BE2C (cell line): ENCODE measurements at regions not wholly inside any gene's neighbourhood (a gene's known extent, or its start where the extent isn't known, plus 50 kb on each side); places are given as distances from the start of the nearest gene placed in this dataset.
"Not testable (repeated sequence)": the region's sequence is repeated elsewhere in the genome, so short reads cannot be mapped to it uniquely, and the experiment has no call there.

Experiments
- DNase-seq: peaks from one replicate; pipeline ENCODE4 v3.0.0-alpha.2; 2020
- H3K27me3 ChIP-seq: fragments of 250-450 bp; sonication (Bioruptor Pico); 2 replicates; pipeline ENCODE4 v1.5.1; 2020; ENCODE audit warnings: mild to moderate bottlenecking
- H3K36me3 ChIP-seq: fragments of 250-450 bp; sonication (Bioruptor Pico); 2 replicates; pipeline ENCODE4 v1.5.1; 2020; ENCODE audit warnings: mild to moderate bottlenecking
- H3K4me1 ChIP-seq: fragments of 250-450 bp; sonication (Bioruptor Pico); 2 replicates; pipeline ENCODE4 v1.5.1; 2020
- H3K4me3 ChIP-seq: 2 replicates; pipeline ENCODE4 v1.5.1; 2011; ENCODE audit warnings: low read depth, low read length
- H3K9me3 ChIP-seq: fragments of 250-450 bp; sonication (Bioruptor Pico); 2 replicates; pipeline ENCODE4 v1.5.1; 2020

GRCh38 chr22:11017108-11017507, 4510.9 kb upstream of the OR11H1 start:
- H3K27me3 ChIP-seq, H3K4me3 ChIP-seq, H3K9me3 ChIP-seq, H3K4me1 ChIP-seq, H3K36me3 ChIP-seq, DNase-seq: not testable (repeated sequence)

- not testable (repeated sequence) for H3K27me3 ChIP-seq, H3K4me3 ChIP-seq, H3K4me1 ChIP-seq, H3K9me3 ChIP-seq, H3K36me3 ChIP-seq, DNase-seq
Measured at GRCh38 chr22:11020522-11020921, 4507.5 kb upstream of the OR11H1 start.

- not testable (repeated sequence) for H3K4me1 ChIP-seq, H3K27me3 ChIP-seq, H3K4me3 ChIP-seq, H3K36me3 ChIP-seq, DNase-seq, H3K9me3 ChIP-seq
Measured at GRCh38 chr22:11026541-11026940, 4501.5 kb upstream of the OR11H1 start.

GRCh38 chr22:11027064-11027463, 4500.9 kb upstream of the OR11H1 start:
- H3K9me3 ChIP-seq, result not testable (repeated sequence)

GRCh38 chr22:11027532-11027931, 4500.5 kb upstream of the OR11H1 start:
- H3K36me3 ChIP-seq, H3K27me3 ChIP-seq, H3K4me3 ChIP-seq, H3K4me1 ChIP-seq, DNase-seq: not testable (repeated sequence)
- peaks cover 11% of the 10 kb centered on the region for H3K9me3 ChIP-seq

More at GRCh38 chr22:11027064-11027463, 4500.9 kb upstream of the OR11H1 start:
- H3K4me1 ChIP-seq, H3K27me3 ChIP-seq, H3K36me3 ChIP-seq, H3K4me3 ChIP-seq, DNase-seq: not testable (repeated sequence)

GRCh38 chr22:11028180-11028579, 4499.8 kb upstream of the OR11H1 start:
- H3K9me3 ChIP-seq, result peaks cover 11% of the 10 kb centered on the region
- not testable (repeated sequence) for H3K4me1 ChIP-seq, H3K27me3 ChIP-seq, DNase-seq, H3K4me3 ChIP-seq, H3K36me3 ChIP-seq

- not testable (repeated sequence) for H3K4me3 ChIP-seq, H3K36me3 ChIP-seq, H3K4me1 ChIP-seq, DNase-seq, H3K27me3 ChIP-seq
- H3K9me3 ChIP-seq, result peaks cover 15% of the 10 kb centered on the region
Measured at GRCh38 chr22:11029534-11029933, 4498.5 kb upstream of the OR11H1 start.

GRCh38 chr22:11029967-11030366, 4498.0 kb upstream of the OR11H1 start:
- H3K4me1 ChIP-seq, DNase-seq, H3K36me3 ChIP-seq, H3K27me3 ChIP-seq, H3K4me3 ChIP-seq: not testable (repeated sequence)
- H3K9me3 ChIP-seq, result peaks cover 17% of the 10 kb centered on the region

- H3K27me3 ChIP-seq, H3K36me3 ChIP-seq, H3K4me3 ChIP-seq, H3K4me1 ChIP-seq, DNase-seq: not testable (repeated sequence)
- peaks cover 19% of the 10 kb centered on the region for H3K9me3 ChIP-seq
Measured at GRCh38 chr22:11030571-11031410, 4497.2 kb upstream of the OR11H1 start.

GRCh38 chr22:11032115-11032514, 4495.9 kb upstream of the OR11H1 start:
- not testable (repeated sequence) for DNase-seq, H3K27me3 ChIP-seq, H3K36me3 ChIP-seq, H3K4me3 ChIP-seq, H3K4me1 ChIP-seq
- H3K9me3 ChIP-seq, result peaks cover 19% of the 10 kb centered on the region

GRCh38 chr22:11034660-11034987, 4493.4 kb upstream of the OR11H1 start:
- not testable (repeated sequence) for H3K4me1 ChIP-seq, H3K4me3 ChIP-seq, H3K27me3 ChIP-seq, DNase-seq, H3K36me3 ChIP-seq
- H3K9me3 ChIP-seq, result peaks cover 15% of the 10 kb centered on the region

GRCh38 chr22:11035031-11035873, 4492.7 kb upstream of the OR11H1 start:
- not testable (repeated sequence) for H3K4me1 ChIP-seq, H3K36me3 ChIP-seq, DNase-seq, H3K27me3 ChIP-seq, H3K4me3 ChIP-seq
- peaks cover 15% of the 10 kb centered on the region for H3K9me3 ChIP-seq

- not testable (repeated sequence) for H3K27me3 ChIP-seq, DNase-seq, H3K36me3 ChIP-seq, H3K4me1 ChIP-seq, H3K9me3 ChIP-seq, H3K4me3 ChIP-seq
Measured at GRCh38 chr22:11037314-11037713, 4490.7 kb upstream of the OR11H1 start.

- not testable (repeated sequence) for DNase-seq, H3K27me3 ChIP-seq, H3K36me3 ChIP-seq, H3K4me3 ChIP-seq, H3K9me3 ChIP-seq, H3K4me1 ChIP-seq
Measured at GRCh38 chr22:11037814-11038213, 4490.2 kb upstream of the OR11H1 start.

GRCh38 chr22:11038786-11039185, 4489.2 kb upstream of the OR11H1 start:
- DNase-seq, H3K4me1 ChIP-seq, H3K4me3 ChIP-seq, H3K27me3 ChIP-seq, H3K9me3 ChIP-seq, H3K36me3 ChIP-seq: not testable (repeated sequence)

GRCh38 chr22:11041416-11041815, 4486.6 kb upstream of the OR11H1 start:
- DNase-seq, H3K27me3 ChIP-seq, H3K36me3 ChIP-seq, H3K9me3 ChIP-seq, H3K4me3 ChIP-seq, H3K4me1 ChIP-seq: not testable (repeated sequence)
